GM19324 (cell line): ENCODE measurements at regions not wholly inside any gene's neighbourhood (a gene's known extent, or its start where the extent isn't known, plus 50 kb on each side); places are given as distances from the start of the nearest gene placed in this dataset.

Experiments used
- ATAC-seq: cut with Tn5 transposase; IDR thresholded peaks from one replicate; pipeline ENCODE4 v1.9.1; 2021; ENCODE audit warnings: mild to moderate bottlenecking, moderate library complexity; ENCODE audit not compliant: unreplicated experiment, low FRiP score

- no peak for ATAC-seq
Measured at GRCh38 chr7:8378349-8379019, 54.9 kb upstream of the NXPH1 start.

GRCh38 chr7:8379264-8379663 lies 54.1 kb upstream of the NXPH1 start:
- no peak for ATAC-seq

GRCh38 chr7:8380130-8380529 lies 53.3 kb upstream of the NXPH1 start:
- ATAC-seq, result no peak

GRCh38 chr7:8382004-8382730 lies 51.2 kb upstream of the NXPH1 start:
- ATAC-seq, result no peak
